H1 (cell line): ENCODE measurements at regions not wholly inside any gene's neighbourhood (a gene's known extent, or its start where the extent isn't known, plus 50 kb on each side); places are given as distances from the start of the nearest gene placed in this dataset.

ENCODE experiments used
- CTCF ChIA-PET: fragments of 300-600 bp; sonication (Branson Sonifier 250); formaldehyde crosslinking; loops from one replicate; lab custom pipeline; 2021; ENCODE audit not compliant: partially characterized antibody; lab: Charles Lee
- POLR2A ChIA-PET: fragments of 300-600 bp; sonication (Branson Sonifier 250); formaldehyde crosslinking; loops from one replicate; lab custom pipeline; 2021; ENCODE audit warnings: inconsistent platforms; ENCODE audit not compliant: partially characterized antibody; lab: Charles Lee
- DNase-seq, 2 experiments: peaks; one replicate each; pipeline versions ENCODE4 v3.0.0 to v3.0.0-alpha.2; 2010 to 2022; ENCODE audit warnings: low spot score in 2 of 2, low read depth in 1 of 2, mixed read lengths in 1 of 2
- FAIRE-seq: peaks from 2 replicates; lab custom pipeline; 2011; peaks lifted over from hg19 to GRCh38; lab: Jason Lieb, UNC
- H2AFZ ChIP-seq: 2 replicates; pipeline ENCODE4 v1.8.1; 2012; ENCODE audit warnings: low read length, inconsistent platforms
- H2AK5ac ChIP-seq: 2 replicates; pipeline ENCODE4 v1.6.1; 2013; ENCODE audit warnings: low read depth, low read length
- H2BK120ac ChIP-seq: replicated peaks from 2 replicates; pipeline ENCODE3; 2013; ENCODE audit warnings: low read depth, low read length, inconsistent platforms
- H2BK12ac ChIP-seq: 2 replicates; pipeline ENCODE4 v1.6.1; 2013; ENCODE audit warnings: low read depth, low read length
- H2BK15ac ChIP-seq: 2 replicates; pipeline ENCODE4 v1.6.1; 2013; ENCODE audit warnings: low read length
- H2BK20ac ChIP-seq: 2 replicates; pipeline ENCODE4 v1.6.1; 2013; ENCODE audit warnings: low read length
- H2BK5ac ChIP-seq: 2 replicates; pipeline ENCODE4 v1.6.1; 2013; ENCODE audit warnings: low read depth, low read length
- H3K14ac ChIP-seq: 2 replicates; pipeline ENCODE4 v1.6.1; 2013; ENCODE audit warnings: inconsistent platforms; ENCODE audit not compliant: insufficient read length
- H3K18ac ChIP-seq: 2 replicates; pipeline ENCODE4 v1.6.1; 2013; ENCODE audit warnings: low read length; ENCODE audit errors: extremely low read depth
- H3K23ac ChIP-seq: 2 replicates; pipeline ENCODE4 v1.6.1; 2013; ENCODE audit warnings: inconsistent platforms; ENCODE audit not compliant: insufficient read length
- H3K23me2 ChIP-seq: 2 replicates; pipeline ENCODE4 v1.6.1; 2013; ENCODE audit warnings: low read depth, low read length
- H3K27ac ChIP-seq: 2 replicates; pipeline ENCODE4 v1.6.1; 2011; ENCODE audit warnings: low read depth, low read length, inconsistent platforms
- H3K27me3 ChIP-seq, 4 experiments: replicated peaks in 1 of 4; 1 replicate in 1 of 4; 2 replicates in 3 of 4; pipeline versions ENCODE4 v1.6.1 to v1.8.1; 2011 to 2013; ENCODE audit warnings: low read length in 3 of 4, mild to moderate bottlenecking in 3 of 4, inconsistent platforms in 2 of 4, mixed read lengths in 2 of 4, moderate library complexity in 1 of 4; ENCODE audit not compliant: control insufficient read depth in 3 of 4, insufficient read depth in 3 of 4; ENCODE audit errors: extremely low read depth in 1 of 4
- H3K36me3 ChIP-seq, 4 experiments: 2 replicates each; pipeline versions ENCODE4 v1.6.1 to v1.8.1; 2011 to 2013; ENCODE audit warnings: mild to moderate bottlenecking in 4 of 4, low read length in 3 of 4, moderate library complexity in 2 of 4, control low read depth in 1 of 4, inconsistent platforms in 1 of 4; ENCODE audit not compliant: insufficient read depth in 4 of 4, control insufficient read depth in 2 of 4
- H3K4ac ChIP-seq: replicated peaks from 2 replicates; pipeline ENCODE3; 2013; ENCODE audit warnings: low read length, low read depth, mixed read lengths, inconsistent platforms; ENCODE audit not compliant: insufficient read length
- H3K4me1 ChIP-seq, 4 experiments: replicated peaks in 1 of 4; 1 replicate in 1 of 4; 2 replicates in 3 of 4; pipeline versions ENCODE4 v1.6.1 to v1.8.1; 2011 to 2013; ENCODE audit warnings: low read length in 3 of 4, inconsistent platforms in 2 of 4, mixed read lengths in 1 of 4; ENCODE audit not compliant: insufficient read depth in 4 of 4, control insufficient read depth in 3 of 4
- H3K4me2 ChIP-seq, 2 experiments: 2 replicates each; pipeline versions ENCODE4 v1.6.1 to v1.8.1; 2011 to 2013; ENCODE audit warnings: low read depth in 2 of 2, low read length in 2 of 2, control low read depth in 1 of 2, inconsistent platforms in 1 of 2, mild to moderate bottlenecking in 1 of 2; ENCODE audit not compliant: insufficient read depth in 1 of 2
- H3K4me3 ChIP-seq, 4 experiments: fragments of 200-600, 300-600 bp in 1 of 4; sonication (generic), shearing (Covaris generic), sonication (Bioruptor Twin) in 1 of 4; 2 replicates each; pipeline versions ENCODE4 v1.5.1 to v1.8.1; 2011 to 2016; ENCODE audit warnings: low read length in 4 of 4, low read depth in 3 of 4, control low read depth in 2 of 4, inconsistent platforms in 2 of 4, mild to moderate bottlenecking in 2 of 4, mixed read lengths in 1 of 4, moderate library complexity in 1 of 4; ENCODE audit not compliant: insufficient read depth in 2 of 4; ENCODE audit errors: extremely low read depth in 1 of 4
- H3K56ac ChIP-seq: replicated peaks from 2 replicates; pipeline ENCODE3; 2013; ENCODE audit warnings: low read depth, mild to moderate bottlenecking, mixed read lengths, low read length, inconsistent platforms; ENCODE audit not compliant: insufficient read length
- H3K79me1 ChIP-seq: 2 replicates; pipeline ENCODE4 v1.6.1; 2013; ENCODE audit warnings: low read depth, low read length, control low read depth
- H3K79me2 ChIP-seq, 2 experiments: 2 replicates each; pipeline versions ENCODE4 v1.6.1 to v1.8.1; 2012 to 2013; ENCODE audit warnings: low read length in 2 of 2, mild to moderate bottlenecking in 2 of 2, inconsistent platforms in 1 of 2; ENCODE audit not compliant: insufficient read depth in 2 of 2, control insufficient read depth in 1 of 2
- H3K9ac ChIP-seq, 4 experiments: replicated peaks in 1 of 4; 1 replicate in 1 of 4; 2 replicates in 3 of 4; pipeline versions ENCODE4 v1.6.1 to v1.8.1; 2011 to 2013; ENCODE audit warnings: low read depth in 3 of 4, low read length in 3 of 4, control low read depth in 2 of 4, mild to moderate bottlenecking in 2 of 4, moderate library complexity in 2 of 4, inconsistent platforms in 1 of 4; ENCODE audit errors: extremely low read depth in 1 of 4
- H3K9me3 ChIP-seq, 2 experiments: 2 replicates each; pipeline versions ENCODE4 v1.6.1 to v1.8.1; 2012 to 2013; ENCODE audit warnings: mild to moderate bottlenecking in 2 of 2, moderate library complexity in 2 of 2, control low read depth in 1 of 2, inconsistent platforms in 1 of 2, low read depth in 1 of 2, low read length in 1 of 2, mixed read lengths in 1 of 2; ENCODE audit not compliant: insufficient read depth in 2 of 2
- H4K20me1 ChIP-seq, 2 experiments: replicated peaks in 1 of 2; 2 replicates each; pipeline versions ENCODE3 to v1.8.1; 2011 to 2013; ENCODE audit warnings: inconsistent platforms in 2 of 2, low read length in 2 of 2, mild to moderate bottlenecking in 1 of 2; ENCODE audit not compliant: insufficient read depth in 2 of 2, control insufficient read depth in 1 of 2
- H4K5ac ChIP-seq: 2 replicates; pipeline ENCODE4 v1.6.1; 2013; ENCODE audit warnings: low read length, low read depth, mixed read lengths, inconsistent platforms; ENCODE audit not compliant: insufficient read length
- H4K8ac ChIP-seq: 2 replicates; pipeline ENCODE4 v1.8.0; 2013; ENCODE audit warnings: mild to moderate bottlenecking, moderate library complexity, low read length, inconsistent platforms; ENCODE audit not compliant: insufficient read depth; ENCODE audit errors: extremely low read depth
- H4K91ac ChIP-seq: replicated peaks from 2 replicates; pipeline ENCODE3; 2013; ENCODE audit warnings: low read length, mixed read lengths, inconsistent platforms; ENCODE audit not compliant: insufficient read length
- EP300 ChIP-seq, 2 experiments: IDR thresholded peaks; 1 replicate in 1 of 2; 2 replicates in 1 of 2; pipeline ENCODE4 v1.6.1; 2011 to 2012; ENCODE audit warnings: low read depth in 2 of 2, low read length in 2 of 2, mild to moderate bottlenecking in 2 of 2, borderline replicate concordance in 1 of 2, inconsistent platforms in 1 of 2, moderate library complexity in 1 of 2
- HDAC6 ChIP-seq: IDR thresholded peaks from one replicate; pipeline ENCODE4 v1.7.1; 2012; ENCODE audit warnings: low read depth, mild to moderate bottlenecking, inconsistent platforms, low read length, moderate library complexity
- JUND ChIP-seq: IDR thresholded peaks from 2 replicates; pipeline ENCODE4 v1.6.1; 2011; ENCODE audit warnings: mild to moderate bottlenecking, improper control_type of control experiment, low read length
- KDM1A ChIP-seq: fragments of 200-600, 300-600 bp; sonication (generic); IDR thresholded peaks from 2 replicates; pipeline ENCODE4 v1.7.1; 2016; ENCODE audit warnings: mild to moderate bottlenecking, low read length, borderline replicate concordance
- KDM4A ChIP-seq: IDR thresholded peaks from one replicate; pipeline ENCODE4 v1.7.1; 2012; ENCODE audit warnings: low read depth, mild to moderate bottlenecking, moderate library complexity, low read length, inconsistent platforms; ENCODE audit not compliant: severe bottlenecking
- NRF1 ChIP-seq: IDR thresholded peaks from 2 replicates; pipeline ENCODE4 v1.6.1; 2011; ENCODE audit warnings: mild to moderate bottlenecking, low read depth, low read length, improper control_type of control experiment
- POU5F1 ChIP-seq: IDR thresholded peaks from 2 replicates; pipeline ENCODE4 v1.6.1; 2011; ENCODE audit warnings: low read depth, mild to moderate bottlenecking, low read length, moderate library complexity
- RXRA ChIP-seq: IDR thresholded peaks from 2 replicates; pipeline ENCODE4 v1.6.1; 2011; ENCODE audit warnings: low read depth, mild to moderate bottlenecking, low read length, moderate library complexity; ENCODE audit not compliant: insufficient read depth
- SIX5 ChIP-seq: IDR thresholded peaks from 2 replicates; pipeline ENCODE4 v1.6.1; 2011; ENCODE audit warnings: mild to moderate bottlenecking, low read depth, low read length
- SP1 ChIP-seq: IDR thresholded peaks from 2 replicates; pipeline ENCODE4 v1.6.1; 2011; ENCODE audit warnings: low read depth, low read length
- WGBS, 2 experiments: shearing (Covaris generic) in 1 of 2; methylation state at CpG; one replicate each; pipeline versions ENCODE4 v1.1.6 to v1.1.7; 2013 to 2015; ENCODE audit warnings: low lambda C conversion rate in 2 of 2, mixed read lengths in 2 of 2, inconsistent platforms in 1 of 2, low coverage in 1 of 2, missing lambda C conversion rate in 1 of 2; ENCODE audit not compliant: insufficient replicate concordance in 2 of 2, insufficient coverage in 1 of 2, insufficient read length in 1 of 2; ENCODE audit errors: extremely low coverage in 1 of 2, missing lambda C conversion rate in 1 of 2; 5-methylcytosine and 5-hydroxymethylcytosine counted together
- TF ChIP-seq, protein P1 (sequence below): IDR thresholded peaks from 2 replicates; pipeline ENCODE4 v1.6.1; 2012; ENCODE audit warnings: low read length, inconsistent platforms
- TF ChIP-seq, protein P2 (sequence below): IDR thresholded peaks from 2 replicates; pipeline ENCODE4 v1.6.1; 2011; ENCODE audit warnings: low read depth, mild to moderate bottlenecking, low read length; ENCODE audit not compliant: insufficient read depth

DNA sequence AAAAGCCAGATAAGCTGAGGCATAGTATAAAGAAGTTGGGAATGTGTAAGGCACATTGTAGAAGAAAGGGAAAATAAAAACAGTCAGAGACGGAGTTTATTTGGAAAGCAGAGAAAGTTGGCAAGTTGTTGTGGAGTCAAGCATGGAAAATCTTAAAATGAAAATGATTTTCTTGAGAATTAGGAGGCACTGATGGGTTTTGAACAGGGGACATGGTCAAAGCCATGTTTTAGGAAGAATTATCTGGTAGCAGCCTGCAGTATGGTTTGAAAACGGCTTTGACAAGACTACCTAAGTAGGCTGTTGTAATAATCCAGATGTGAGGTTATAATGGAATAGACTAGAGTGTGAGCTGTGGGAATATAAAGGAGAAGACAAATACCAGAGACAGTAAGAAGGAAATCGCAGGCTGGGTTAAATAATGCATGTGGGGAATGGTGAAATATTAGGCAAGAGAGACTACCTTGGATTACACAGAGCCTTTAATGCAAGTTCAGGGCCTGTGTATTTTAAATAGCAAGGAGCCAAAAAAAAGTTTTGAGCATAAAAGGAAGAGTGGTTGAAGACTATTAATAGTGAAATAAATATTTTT lies 130.4 kb upstream of the MEOX2 start:
- Histone ChIP-seq H3K9ac (no peak overlapping the region), H3K27ac (no peak overlapping the region), H2BK5ac (no peak overlapping the region), H4K91ac (no peak overlapping the region), H3K4me1 (no peaks in the 10 kb centered on the region), H3K23ac (no peak overlapping the region), H3K23me2 (no peaks in the 10 kb centered on the region), H3K4me3 (no peak overlapping the region), H2AFZ (no peak overlapping the region), H3K4me2 (no peak overlapping the region), H4K5ac (no peak overlapping the region), H3K14ac (no peak overlapping the region), H4K20me1 (no peaks in the 10 kb centered on the region), H4K8ac (no peak overlapping the region), H3K4ac (no peak overlapping the region), H3K79me1 (no peaks in the 10 kb centered on the region), H2BK15ac (no peak overlapping the region), H3K56ac (no peak overlapping the region), H2BK20ac (no peak overlapping the region), H3K18ac (no peak overlapping the region), H3K36me3 (no peaks in the 10 kb centered on the region), H2BK120ac (no peak overlapping the region), H3K27me3 (no peaks in the 10 kb centered on the region), H2BK12ac (no peak overlapping the region), H2AK5ac (no peak overlapping the region), H3K9me3 (no peaks in the 10 kb centered on the region), H3K79me2 (no peaks in the 10 kb centered on the region)
- CTCF ChIA-PET = interaction anchor here (1.2 kb wide), 1 partner anchor 10 kb away, joined by 3 read pairs; no protein-coding TSS in a partner anchor
- 91% methylated on average over 3 of the region's 3 CpGs; no CpG with 5 or more reads in 1 of the 2 experiments for WGBS, 2 experiments
- no peak for FAIRE-seq
- no peak for DNase-seq
- POLR2A ChIA-PET = interaction anchor here (0.9 kb wide), 1 partner anchor 465 kb away, joined by 3 read pairs; no protein-coding TSS in a partner anchor
- TF ChIP-seq POU5F1 (no peak), EP300 (IDR thresholded peaks at IDR 0.05; ENCODE audit: borderline replicate concordance in 1 of 2, low read depth in 2 of 2, low read length in 2 of 2) (no peak), JUND (no peak), SIX5 (no peak), SP1 (no peak), RXRA (no peak), KDM1A (no peak), KDM4A (no peak), HDAC6 (no peak), NRF1 (no peak)
- TF ChIP-seq, protein P1, sequence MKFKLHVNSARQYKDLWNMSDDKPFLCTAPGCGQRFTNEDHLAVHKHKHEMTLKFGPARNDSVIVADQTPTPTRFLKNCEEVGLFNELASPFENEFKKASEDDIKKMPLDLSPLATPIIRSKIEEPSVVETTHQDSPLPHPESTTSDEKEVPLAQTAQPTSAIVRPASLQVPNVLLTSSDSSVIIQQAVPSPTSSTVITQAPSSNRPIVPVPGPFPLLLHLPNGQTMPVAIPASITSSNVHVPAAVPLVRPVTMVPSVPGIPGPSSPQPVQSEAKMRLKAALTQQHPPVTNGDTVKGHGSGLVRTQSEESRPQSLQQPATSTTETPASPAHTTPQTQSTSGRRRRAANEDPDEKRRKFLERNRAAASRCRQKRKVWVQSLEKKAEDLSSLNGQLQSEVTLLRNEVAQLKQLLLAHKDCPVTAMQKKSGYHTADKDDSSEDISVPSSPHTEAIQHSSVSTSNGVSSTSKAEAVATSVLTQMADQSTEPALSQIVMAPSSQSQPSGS = no peak
- TF ChIP-seq, protein P2, sequence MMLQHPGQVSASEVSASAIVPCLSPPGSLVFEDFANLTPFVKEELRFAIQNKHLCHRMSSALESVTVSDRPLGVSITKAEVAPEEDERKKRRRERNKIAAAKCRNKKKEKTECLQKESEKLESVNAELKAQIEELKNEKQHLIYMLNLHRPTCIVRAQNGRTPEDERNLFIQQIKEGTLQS = no peak
